CD14-positive monocyte (primary cell): ENCODE measurements at regions not wholly inside any gene's neighbourhood (a gene's known extent, or its start where the extent isn't known, plus 50 kb on each side); places are given as distances from the start of the nearest gene placed in this dataset.
"Not testable (repeated sequence)": the region's sequence is repeated elsewhere in the genome, so short reads cannot be mapped to it uniquely, and the experiment has no call there.

Experiments used
- DNase-seq, 3 donors: peaks; one replicate each; pipeline ENCODE4 v3.0.0-alpha.2; 2011 to 2022
- H2AFZ ChIP-seq: 2 replicates; pipeline ENCODE4 v1.6.0; 2012; ENCODE audit warnings: mild to moderate bottlenecking, low read depth, low read length, inconsistent platforms; ENCODE audit not compliant: insufficient read depth, poor library complexity, severe bottlenecking
- H3K27ac ChIP-seq, 2 donors: 1 replicate in 1 of 2; 2 replicates in 1 of 2; pipeline ENCODE4 v1.5.1; 2012 to 2013; ENCODE audit warnings: low read length in 2 of 2, control low read depth in 1 of 2, inconsistent platforms in 1 of 2, low read depth in 1 of 2, mild to moderate bottlenecking in 1 of 2
- H3K27me3 ChIP-seq, 2 donors: one replicate each; pipeline versions ENCODE4 v1.6.0 to v1.6.1; 2011 to 2013; ENCODE audit warnings: low read length in 2 of 2; ENCODE audit not compliant: control insufficient read depth in 2 of 2, insufficient read depth in 2 of 2
- H3K36me3 ChIP-seq, 2 donors: replicated peaks in 1 of 2; 1 replicate in 1 of 2; 2 replicates in 1 of 2; pipeline versions ENCODE4 v1.5.1 to v1.6.1; 2012 to 2013; ENCODE audit warnings: low read length in 2 of 2, control low read depth in 1 of 2, inconsistent platforms in 1 of 2, mild to moderate bottlenecking in 1 of 2; ENCODE audit not compliant: insufficient read depth in 2 of 2, control insufficient read depth in 1 of 2
- H3K4me1 ChIP-seq, 2 donors: 1 replicate in 1 of 2; 2 replicates in 1 of 2; pipeline versions ENCODE4 v1.5.1 to v1.6.1; 2012 to 2013; ENCODE audit warnings: low read length in 2 of 2, control low read depth in 1 of 2, inconsistent platforms in 1 of 2, mild to moderate bottlenecking in 1 of 2, moderate library complexity in 1 of 2; ENCODE audit not compliant: insufficient read depth in 2 of 2, control insufficient read depth in 1 of 2
- H3K4me2 ChIP-seq: replicated peaks from 2 replicates; pipeline ENCODE3; 2012; ENCODE audit warnings: low read length, moderate library complexity, mild to moderate bottlenecking; ENCODE audit not compliant: poor library complexity, severe bottlenecking; ENCODE audit errors: extremely low read depth
- H3K4me3 ChIP-seq, 3 experiments: fragments of 200-600 bp in 1 of 3; sonication (generic) in 1 of 3; replicated peaks in 1 of 3; 1 replicate in 2 of 3; 2 replicates in 1 of 3; pipeline ENCODE4 v1.5.1; 2011 to 2013; ENCODE audit warnings: low read length in 3 of 3, mild to moderate bottlenecking in 3 of 3, control low read depth in 2 of 3, low read depth in 2 of 3, inconsistent platforms in 1 of 3, moderate library complexity in 1 of 3
- H3K79me2 ChIP-seq: 2 replicates; pipeline ENCODE4 v1.6.0; 2012; ENCODE audit warnings: mild to moderate bottlenecking, control low read depth, inconsistent platforms, low read length, moderate library complexity; ENCODE audit not compliant: insufficient read depth
- H3K9ac ChIP-seq: 2 replicates; pipeline ENCODE4 v1.6.0; 2017; ENCODE audit warnings: low read length, mild to moderate bottlenecking; ENCODE audit not compliant: insufficient read depth, poor library complexity, severe bottlenecking
- H3K9me3 ChIP-seq, 2 donors: replicated peaks in 1 of 2; 1 replicate in 1 of 2; 2 replicates in 1 of 2; pipeline versions ENCODE4 v1.5.1 to v1.6.1; 2012 to 2013; ENCODE audit warnings: low read length in 2 of 2, control low read depth in 1 of 2; ENCODE audit not compliant: control insufficient read depth in 1 of 2, insufficient read depth in 1 of 2
- H4K20me1 ChIP-seq: 2 replicates; pipeline ENCODE4 v1.6.0; 2012; ENCODE audit warnings: mild to moderate bottlenecking, low read length, control low read depth, moderate library complexity; ENCODE audit not compliant: insufficient read depth
- H3K27ac Mint-ChIP-seq, 7 donors: one replicate each; pipeline ENCODE4 v1.8.0; 2020; ENCODE audit warnings: mild to moderate bottlenecking in 7 of 7, mixed read lengths in 7 of 7, moderate library complexity in 6 of 7, inconsistent platforms in 2 of 7
- H3K27me3 Mint-ChIP-seq, 3 donors: one replicate each; pipeline ENCODE4 v1.8.0; 2021 to 2022; ENCODE audit warnings: low read depth in 3 of 3, mild to moderate bottlenecking in 3 of 3, mixed read lengths in 3 of 3, moderate library complexity in 3 of 3, inconsistent platforms in 1 of 3
- H3K36me3 Mint-ChIP-seq, 2 donors: one replicate each; pipeline ENCODE4 v1.8.0; 2020; ENCODE audit warnings: mixed read lengths in 2 of 2, inconsistent platforms in 1 of 2, mild to moderate bottlenecking in 1 of 2
- H3K4me1 Mint-ChIP-seq: one replicate; pipeline ENCODE4 v1.8.0; 2020; ENCODE audit warnings: mild to moderate bottlenecking, mixed read lengths
- H3K4me3 Mint-ChIP-seq, 2 donors: one replicate each; pipeline ENCODE4 v1.8.0; 2020; ENCODE audit warnings: mild to moderate bottlenecking in 2 of 2, mixed read lengths in 2 of 2, moderate library complexity in 1 of 2
- H3K9me3 Mint-ChIP-seq, 7 donors: one replicate each; pipeline ENCODE4 v1.8.0; 2020 to 2022; ENCODE audit warnings: mixed read lengths in 7 of 7, mild to moderate bottlenecking in 6 of 7, moderate library complexity in 6 of 7, inconsistent platforms in 2 of 7
- WGBS: methylation state at CpG from one replicate; pipeline ENCODE4 v1.1.5; 2013; ENCODE audit warnings: missing lambda C conversion rate; ENCODE audit not compliant: insufficient coverage; 5-methylcytosine and 5-hydroxymethylcytosine counted together
- intact Hi-C, 2 donors: fragments of 100-400 bp; cut with micrococcal nuclease; formaldehyde crosslinking; loops; one replicate each; pipeline versions ENCODE4 v1.15.0 to v1.15.1; 2023
- TF ChIP-seq, protein P1 (sequence below): fragments of 200-600 bp; IDR thresholded peaks from one replicate; pipeline ENCODE4 v1.8.0; 2022; ENCODE audit warnings: antibody characterized with exemption, mild to moderate bottlenecking

DNA sequence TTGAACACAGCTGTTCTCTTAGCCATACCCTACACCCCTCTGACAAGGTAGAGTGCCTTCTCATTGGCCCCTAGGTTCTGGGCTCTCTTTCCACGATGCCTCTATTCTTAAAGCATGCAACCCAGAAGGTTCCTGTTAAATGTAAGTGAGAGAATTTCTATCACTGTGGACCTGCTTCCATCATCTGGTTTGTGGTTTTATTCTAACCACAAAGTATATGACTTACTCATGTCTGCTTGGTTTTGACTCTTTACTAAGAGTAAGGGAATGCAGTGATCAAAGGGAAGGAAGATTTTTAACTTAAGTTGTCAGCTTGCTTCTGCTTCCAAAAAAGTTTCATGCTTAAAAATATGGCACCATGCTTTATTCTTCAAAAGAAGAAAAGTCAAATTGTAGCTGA, 80.2 kb downstream of the ANKEF1 start:
- no peak overlapping the region for H3K27ac Mint-ChIP-seq
- H3K9ac ChIP-seq, result no peak overlapping the region
- H3K36me3 Mint-ChIP-seq, result no peaks in the 10 kb centered on the region
- intact Hi-C loops, result no loop called here
- no peak overlapping the region for H3K4me3 ChIP-seq
- H4K20me1 ChIP-seq, result no peaks in the 10 kb centered on the region
- peaks cover 5 to 7% (median 5%) of the 10 kb centered on the region in 3 donors for H3K27me3 Mint-ChIP-seq
- no peak overlapping the region for H3K4me2 ChIP-seq
- H3K9me3 Mint-ChIP-seq, result no peaks in the 10 kb centered on the region
- no peaks in the 10 kb centered on the region for H3K36me3 ChIP-seq
- H3K4me3 Mint-ChIP-seq, result no peak overlapping the region
- H3K27ac ChIP-seq, result no peak overlapping the region
- no peaks in the 10 kb centered on the region for H3K4me1 ChIP-seq
- TF ChIP-seq, protein P1, sequence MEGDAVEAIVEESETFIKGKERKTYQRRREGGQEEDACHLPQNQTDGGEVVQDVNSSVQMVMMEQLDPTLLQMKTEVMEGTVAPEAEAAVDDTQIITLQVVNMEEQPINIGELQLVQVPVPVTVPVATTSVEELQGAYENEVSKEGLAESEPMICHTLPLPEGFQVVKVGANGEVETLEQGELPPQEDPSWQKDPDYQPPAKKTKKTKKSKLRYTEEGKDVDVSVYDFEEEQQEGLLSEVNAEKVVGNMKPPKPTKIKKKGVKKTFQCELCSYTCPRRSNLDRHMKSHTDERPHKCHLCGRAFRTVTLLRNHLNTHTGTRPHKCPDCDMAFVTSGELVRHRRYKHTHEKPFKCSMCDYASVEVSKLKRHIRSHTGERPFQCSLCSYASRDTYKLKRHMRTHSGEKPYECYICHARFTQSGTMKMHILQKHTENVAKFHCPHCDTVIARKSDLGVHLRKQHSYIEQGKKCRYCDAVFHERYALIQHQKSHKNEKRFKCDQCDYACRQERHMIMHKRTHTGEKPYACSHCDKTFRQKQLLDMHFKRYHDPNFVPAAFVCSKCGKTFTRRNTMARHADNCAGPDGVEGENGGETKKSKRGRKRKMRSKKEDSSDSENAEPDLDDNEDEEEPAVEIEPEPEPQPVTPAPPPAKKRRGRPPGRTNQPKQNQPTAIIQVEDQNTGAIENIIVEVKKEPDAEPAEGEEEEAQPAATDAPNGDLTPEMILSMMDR, result no peak
- H2AFZ ChIP-seq, result no peak overlapping the region
- no peak for DNase-seq
- no peaks in the 10 kb centered on the region for H3K9me3 ChIP-seq
- no peaks in the 10 kb centered on the region for H3K27me3 ChIP-seq
- no peaks in the 10 kb centered on the region for H3K4me1 Mint-ChIP-seq
- H3K79me2 ChIP-seq, result no peaks in the 10 kb centered on the region
- no CpG with 5 or more reads among the region's 1 CpG for WGBS

GRCh38 chr20:10119336-10119735, 84.5 kb downstream of the ANKEF1 start:
- no peaks in the 10 kb centered on the region for H3K4me1 Mint-ChIP-seq
- H2AFZ ChIP-seq, result no peak overlapping the region

DNA sequence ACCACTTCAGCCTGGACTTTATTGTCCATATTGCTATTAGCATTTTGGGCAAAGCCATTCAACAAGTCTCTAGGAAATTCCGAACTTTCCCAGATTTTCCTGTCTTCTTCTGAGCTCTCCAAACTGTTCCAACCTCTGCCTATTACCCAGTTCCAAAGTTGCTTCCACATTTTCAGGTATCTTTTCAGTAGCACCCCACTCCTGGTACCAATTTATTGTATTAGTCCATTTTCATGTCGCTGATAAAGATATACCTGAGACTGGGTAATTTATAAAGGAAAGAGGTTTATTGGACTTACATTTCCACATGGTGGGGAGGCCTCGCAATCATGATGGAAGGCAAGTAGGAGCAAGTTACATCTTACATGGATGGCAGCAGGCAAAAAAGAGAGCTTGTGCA, 90.1 kb downstream of the ANKEF1 start:
- H3K4me1 ChIP-seq, H4K20me1 ChIP-seq, H3K36me3 ChIP-seq, intact Hi-C loops, H3K27me3 Mint-ChIP-seq, H3K79me2 ChIP-seq, H3K36me3 Mint-ChIP-seq, H3K4me1 Mint-ChIP-seq, H3K27me3 ChIP-seq, DNase-seq, H3K4me3 ChIP-seq, H3K27ac ChIP-seq, H3K4me2 ChIP-seq, H3K4me3 Mint-ChIP-seq, H2AFZ ChIP-seq, H3K9ac ChIP-seq, H3K27ac Mint-ChIP-seq: not testable (repeated sequence)
- peaks cover 16 to 19% of the 10 kb centered on the region in 2 donors for H3K9me3 ChIP-seq
- peaks cover 12 to 33% (median 21%) of the 10 kb centered on the region in 7 donors for H3K9me3 Mint-ChIP-seq
- WGBS, result 100% methylated on average over 1 of the region's 3 CpGs

More at GRCh38 chr20:10119336-10119735, 84.5 kb downstream of the ANKEF1 start:
- DNase-seq, result no peak
- Histone ChIP-seq H3K4me1 (no peaks in the 10 kb centered on the region), H3K9me3 (peaks cover 7 to 8% of the 10 kb centered on the region in 2 donors), H3K27me3 (no peaks in the 10 kb centered on the region), H3K79me2 (no peaks in the 10 kb centered on the region), H3K4me3 (no peak overlapping the region), H4K20me1 (no peaks in the 10 kb centered on the region), H3K4me2 (no peak overlapping the region), H3K27ac (no peak overlapping the region), H3K36me3 (no peaks in the 10 kb centered on the region), H3K9ac (no peak overlapping the region)
- intact Hi-C loops, result no loop called here
- H3K27ac Mint-ChIP-seq, result no peak overlapping the region
- H3K36me3 Mint-ChIP-seq, result no peaks in the 10 kb centered on the region
- WGBS, result 94% methylated on average over 2 of the region's 3 CpGs
- H3K9me3 Mint-ChIP-seq, result peaks cover 5 to 16% (median 8%) of the 10 kb centered on the region in 7 donors
- no peak overlapping the region for H3K4me3 Mint-ChIP-seq
- peaks cover 3% of the 10 kb centered on the region in 3 donors for H3K27me3 Mint-ChIP-seq
- TF ChIP-seq, protein P1, result no peak
